SK-N-SH treated with all-trans-retinoic acid at 6 μM for 48 hours (cell line): ENCODE measurements at regions not wholly inside any gene's neighbourhood (a gene's known extent, or its start where the extent isn't known, plus 50 kb on each side); places are given as distances from the start of the nearest gene placed in this dataset.

Experiments used
- ATAC-seq: fragments of 200-7000 bp; cut with Tn5 transposase; 3 replicates; pipeline ENCODE4 v1.9.1; 2020; ENCODE audit warnings: mild to moderate bottlenecking, moderate library complexity
- ARNTL ChIP-seq: fragments of 450-650 bp; formaldehyde crosslinking; IDR thresholded peaks from 2 replicates; pipeline ENCODE4 v1.5.0; 2020; ENCODE audit warnings: low read depth, mild to moderate bottlenecking, moderate library complexity, borderline replicate concordance
- BACH2 ChIP-seq: fragments of 250-450 bp; sonication (Bioruptor Pico); IDR thresholded peaks from 2 replicates; pipeline ENCODE4 v1.9.0; 2021; ENCODE audit warnings: mild to moderate bottlenecking, borderline replicate concordance
- CREB5 ChIP-seq: fragments of 250-450 bp; sonication (Bioruptor Pico); IDR thresholded peaks from 2 replicates; pipeline ENCODE4 v1.5.1; 2020; ENCODE audit warnings: low read depth, mild to moderate bottlenecking, moderate library complexity
- CSDC2 ChIP-seq: fragments of 250-450 bp; sonication (Bioruptor Pico); IDR thresholded peaks from 2 replicates; pipeline ENCODE4 v1.5.0; 2020; ENCODE audit warnings: mild to moderate bottlenecking, moderate library complexity
- ESRRG ChIP-seq: fragments of 250-450 bp; sonication (Bioruptor Pico); IDR thresholded peaks from 2 replicates; pipeline ENCODE4 v1.6.1; 2021; ENCODE audit warnings: mild to moderate bottlenecking
- GLIS3 ChIP-seq: fragments of 250-450 bp; sonication (Bioruptor Pico); IDR thresholded peaks from 2 replicates; pipeline ENCODE4 v1.5.0; 2020; ENCODE audit warnings: mild to moderate bottlenecking, moderate library complexity
- OSR1 ChIP-seq: fragments of 250-450 bp; sonication (Bioruptor Pico); IDR thresholded peaks from 2 replicates; pipeline ENCODE4 v1.8.0; 2022; ENCODE audit warnings: moderate library complexity, mild to moderate bottlenecking, inconsistent platforms
- PATZ1 ChIP-seq: fragments of 250-450 bp; sonication (Bioruptor Pico); IDR thresholded peaks from 2 replicates; pipeline ENCODE4 v1.8.0; 2020; ENCODE audit warnings: mild to moderate bottlenecking, moderate library complexity, borderline replicate concordance
- POU6F1 ChIP-seq: fragments of 250-450 bp; sonication (Bioruptor Pico); IDR thresholded peaks from 2 replicates; pipeline ENCODE4 v1.8.0; 2021; ENCODE audit warnings: low read depth, mild to moderate bottlenecking, moderate library complexity, borderline replicate concordance
- PPARA ChIP-seq: fragments of 250-450 bp; sonication (Bioruptor Pico); IDR thresholded peaks from 2 replicates; pipeline ENCODE4 v1.5.0; 2020; ENCODE audit warnings: mild to moderate bottlenecking, borderline replicate concordance
- RARB ChIP-seq: fragments of 250-450 bp; sonication (Bioruptor Pico); IDR thresholded peaks from 2 replicates; pipeline ENCODE4 v1.8.0; 2021; ENCODE audit warnings: mild to moderate bottlenecking, moderate library complexity
- SNAI2 ChIP-seq: fragments of 250-450 bp; sonication (Bioruptor Pico); IDR thresholded peaks from 2 replicates; pipeline ENCODE4 v1.5.0; 2020; ENCODE audit warnings: mild to moderate bottlenecking, moderate library complexity
- TCF4 ChIP-seq: fragments of 250-450 bp; sonication (Bioruptor Pico); IDR thresholded peaks from 2 replicates; pipeline ENCODE4 v1.8.0; 2021; ENCODE audit warnings: mild to moderate bottlenecking, moderate library complexity, borderline replicate concordance
- TOX ChIP-seq: fragments of 250-450 bp; sonication (Bioruptor Pico); IDR thresholded peaks from 2 replicates; pipeline ENCODE4 v1.8.0; 2021; ENCODE audit warnings: mild to moderate bottlenecking, moderate library complexity, borderline replicate concordance
- TSHZ2 ChIP-seq: fragments of 250-450 bp; sonication (Bioruptor Pico); IDR thresholded peaks from 2 replicates; pipeline ENCODE4 v1.5.0; 2020; ENCODE audit warnings: mild to moderate bottlenecking, moderate library complexity
- ZC3H10 ChIP-seq: fragments of 250-450 bp; sonication (Bioruptor Pico); IDR thresholded peaks from 2 replicates; pipeline ENCODE4 v1.5.1; 2021; ENCODE audit warnings: mild to moderate bottlenecking, moderate library complexity
- ZFP3 ChIP-seq: fragments of 250-450 bp; sonication (Bioruptor Pico); IDR thresholded peaks from 2 replicates; pipeline ENCODE4 v1.5.0; 2020; ENCODE audit warnings: mild to moderate bottlenecking, moderate library complexity
- ZFP30 ChIP-seq: fragments of 450-650 bp; formaldehyde crosslinking; IDR thresholded peaks from 2 replicates; pipeline ENCODE4 v1.5.0; 2022; ENCODE audit warnings: mild to moderate bottlenecking, moderate library complexity
- ZNF70 ChIP-seq: fragments of 450-650 bp; formaldehyde crosslinking; IDR thresholded peaks from 2 replicates; pipeline ENCODE4 v1.5.0; 2020; ENCODE audit warnings: mild to moderate bottlenecking, moderate library complexity

- no peak for ATAC-seq
These were observed 89.4 kb upstream of the SPTBN1 start for GRCh38 chr2:54366487-54367280.

GRCh38 chr2:54370405-54371104 lies 85.6 kb upstream of the SPTBN1 start:
- ATAC-seq = no peak
- TF ChIP-seq OSR1 = no peak
- TF ChIP-seq ZFP3 (CRISPR knock-in tag) = no peak
- no peak for TF ChIP-seq SNAI2
- TF ChIP-seq POU6F1 (CRISPR knock-in tag) = no peak

More at GRCh38 chr2:54366487-54367280, 89.4 kb upstream of the SPTBN1 start:
- TF ChIP-seq PPARA (CRISPR knock-in tag) (no peak), RARB (CRISPR knock-in tag) (no peak), TCF4 (CRISPR knock-in tag) (no peak), ZFP3 (CRISPR knock-in tag) (no peak), ARNTL (no peak), ZC3H10 (CRISPR knock-in tag) (no peak), TOX (CRISPR knock-in tag) (no peak), GLIS3 (CRISPR knock-in tag) (no peak), ESRRG (CRISPR knock-in tag) (no peak), CREB5 (CRISPR knock-in tag) (no peak), PATZ1 (CRISPR knock-in tag) (no peak), TSHZ2 (CRISPR knock-in tag) (no peak), CSDC2 (CRISPR knock-in tag) (no peak), POU6F1 (CRISPR knock-in tag) (no peak), BACH2 (CRISPR knock-in tag) (no peak), ZNF70 (CRISPR knock-in tag) (no peak), OSR1 (no peak), ZFP30 (CRISPR knock-in tag) (no peak)

GRCh38 chr2:54371460-54372065 lies 84.6 kb upstream of the SPTBN1 start:
- TF ChIP-seq CSDC2 (CRISPR knock-in tag) = no peak
- TF ChIP-seq ZC3H10 (CRISPR knock-in tag) = no peak
- no peak for TF ChIP-seq GLIS3 (CRISPR knock-in tag)
- TF ChIP-seq TCF4 (CRISPR knock-in tag) = no peak
- no peak for ATAC-seq
